Fibroblast of skin of abdomen (primary cell): ENCODE measurements at regions not wholly inside any gene's neighbourhood (a gene's known extent, or its start where the extent isn't known, plus 50 kb on each side); places are given as distances from the start of the nearest gene placed in this dataset.
A peak's percentile ranks its signal among the peaks of the same experiment; 100 is the strongest.
"Not testable (repeated sequence)": the region's sequence is repeated elsewhere in the genome, so short reads cannot be mapped to it uniquely, and the experiment has no call there.

Source experiments
- DNase-seq: peaks from one replicate; pipeline ENCODE4 v3.0.0-alpha.2; 2013

DNA sequence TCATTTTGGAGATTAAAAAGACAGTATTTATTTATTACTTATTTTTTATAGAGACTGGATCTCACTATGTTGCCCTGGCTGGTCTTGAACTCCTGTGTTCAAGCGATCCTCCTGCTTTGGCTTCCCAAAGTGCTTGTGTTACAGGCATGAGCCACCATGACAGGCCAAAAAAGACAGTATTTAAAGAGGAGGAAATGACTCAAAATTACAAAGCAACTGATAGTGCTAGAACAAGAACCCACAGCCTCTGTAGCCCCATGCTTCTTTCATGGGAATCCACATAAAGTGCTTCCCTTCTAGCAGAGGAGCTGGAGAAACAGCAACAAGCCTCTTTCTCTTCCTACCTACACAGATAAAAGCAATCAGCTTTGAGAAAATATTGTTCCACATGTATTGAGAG, 230.7 kb upstream of the PODXL start:
- no peak for DNase-seq

DNA sequence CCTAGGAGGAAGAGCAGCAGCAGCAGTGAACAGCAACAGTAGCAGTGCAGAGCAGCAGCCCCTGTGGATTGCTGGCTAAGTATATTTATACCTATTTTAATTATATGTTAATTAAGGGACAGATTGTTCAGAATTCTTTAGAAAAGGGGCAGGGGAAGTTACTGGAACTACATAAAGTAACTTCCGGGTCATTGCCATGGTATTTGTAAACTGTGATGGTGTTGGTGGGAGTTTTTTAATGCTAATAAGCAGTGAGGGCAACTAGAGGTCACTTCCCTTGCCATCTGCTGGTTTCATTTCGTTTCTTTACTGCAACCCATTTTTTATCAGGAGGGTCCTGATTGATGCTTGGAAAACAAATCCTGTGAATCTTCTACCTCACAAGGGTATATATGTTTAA, 229.8 kb upstream of the PODXL start:
- DNase-seq = no peak

DNA sequence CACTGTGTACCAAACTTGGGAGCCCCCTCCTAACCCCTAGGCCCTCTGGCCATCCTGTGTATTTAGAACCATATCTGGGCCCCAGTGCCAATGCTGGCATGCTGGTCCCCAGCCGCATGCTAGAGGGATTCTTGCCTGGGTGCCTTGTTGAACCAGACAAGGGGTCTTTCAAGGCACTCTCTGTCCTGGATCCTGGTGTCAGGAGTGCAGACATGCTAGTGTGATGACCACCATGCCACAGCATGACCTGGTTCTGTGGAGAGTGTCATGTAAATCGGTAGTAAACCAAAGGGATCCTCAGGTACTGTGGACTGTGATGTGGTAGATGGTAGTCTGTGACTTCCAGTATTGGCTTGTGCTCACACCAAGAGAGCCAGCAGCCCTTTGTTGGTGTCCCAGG, 222.2 kb upstream of the PODXL start:
- DNase-seq = no peak

DNA sequence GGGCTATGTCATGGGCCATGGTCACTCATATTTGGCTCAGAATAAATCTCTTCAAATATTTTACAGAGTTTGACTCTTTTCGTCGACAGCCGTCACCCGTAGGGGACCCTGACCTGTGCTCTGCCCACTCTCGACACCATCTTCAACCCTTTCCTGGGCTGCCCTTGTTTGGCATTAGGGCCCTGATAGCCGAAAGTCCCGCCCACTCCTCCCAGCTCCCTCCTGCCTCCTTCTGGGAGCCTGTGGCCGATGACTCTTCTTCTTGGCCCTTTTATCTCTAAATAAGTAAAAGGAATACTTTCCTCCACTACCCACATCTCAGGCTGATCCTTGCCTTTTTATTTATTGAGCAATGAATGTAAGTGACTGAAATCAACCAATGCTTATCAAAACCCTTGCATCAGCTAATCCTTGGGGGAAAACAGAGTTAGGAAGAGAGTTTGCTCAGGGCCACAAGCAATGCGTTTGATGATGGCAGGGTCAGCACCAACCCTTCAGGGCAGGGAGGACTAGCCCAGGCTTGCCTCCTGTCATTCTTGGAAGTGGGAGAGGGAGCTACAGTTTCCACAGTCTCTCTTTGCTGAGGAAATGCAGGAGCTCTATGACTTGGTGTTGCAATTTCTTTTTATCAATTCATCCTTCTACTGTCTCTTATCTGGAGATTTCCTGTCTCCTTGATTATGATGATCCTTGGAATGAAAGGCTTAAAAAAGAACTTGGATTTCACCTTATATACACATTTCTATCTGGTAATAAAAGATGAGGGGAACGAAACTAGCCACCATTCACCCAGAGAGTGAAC, 218.2 kb upstream of the PODXL start:
- no peak for DNase-seq

DNA sequence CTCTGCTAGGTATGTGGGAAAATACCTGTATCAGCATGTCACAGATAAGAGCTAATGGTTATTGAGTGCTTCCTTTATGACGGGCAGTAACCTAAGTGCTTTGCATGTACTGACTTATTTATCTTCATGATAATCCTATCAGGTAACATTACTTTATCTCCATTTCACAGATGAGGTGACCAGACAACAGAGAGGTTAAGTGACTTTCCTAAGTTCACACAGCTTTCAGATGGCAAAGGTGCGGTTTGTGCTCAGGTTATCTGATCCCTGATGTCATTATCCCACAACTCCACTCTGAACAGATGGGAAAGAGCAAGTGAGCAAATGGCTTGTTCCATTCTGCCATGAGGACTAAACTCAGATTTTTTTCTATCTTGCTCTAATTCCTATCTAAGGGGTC, 217.0 kb upstream of the PODXL start:
- DNase-seq = no peak

DNA sequence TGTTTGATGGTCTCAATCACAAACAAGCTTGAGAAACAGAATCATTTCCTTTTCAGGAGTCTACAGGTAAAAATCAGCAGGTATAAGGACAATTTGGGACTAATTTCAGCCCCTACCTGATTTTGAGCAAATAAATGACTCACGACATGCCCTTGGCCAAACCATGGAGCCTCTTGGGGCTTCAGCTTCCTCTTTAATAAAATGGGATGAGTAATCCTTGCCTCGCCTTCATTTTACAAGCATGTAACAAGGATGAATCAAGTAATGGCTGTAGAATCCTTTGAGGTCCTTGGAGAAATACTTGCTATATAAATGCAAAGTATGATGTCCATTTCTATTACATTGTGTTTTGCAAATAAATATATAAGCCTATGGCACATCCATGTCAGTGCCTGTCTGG, 212.8 kb upstream of the PODXL start:
- DNase-seq = no peak

DNA sequence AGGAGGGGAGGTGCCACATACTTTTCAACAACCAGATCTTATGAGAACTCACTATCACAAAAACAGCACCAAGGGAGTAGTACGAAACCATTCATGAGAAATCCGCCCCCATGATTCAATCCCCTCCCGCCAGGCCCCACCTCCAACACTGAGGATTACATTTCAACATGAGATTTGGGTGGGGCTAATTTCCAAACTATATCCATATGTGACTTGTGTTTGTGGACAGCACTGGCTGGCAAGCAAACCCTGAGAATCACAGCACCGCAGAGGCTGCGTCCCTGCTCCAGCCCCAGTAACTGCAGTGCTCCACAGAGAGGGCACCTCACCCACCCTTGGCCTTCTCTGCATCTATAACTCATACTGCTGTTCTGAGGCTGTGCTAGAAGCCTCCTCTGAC, 211.2 kb upstream of the PODXL start:
- no peak for DNase-seq

DNA sequence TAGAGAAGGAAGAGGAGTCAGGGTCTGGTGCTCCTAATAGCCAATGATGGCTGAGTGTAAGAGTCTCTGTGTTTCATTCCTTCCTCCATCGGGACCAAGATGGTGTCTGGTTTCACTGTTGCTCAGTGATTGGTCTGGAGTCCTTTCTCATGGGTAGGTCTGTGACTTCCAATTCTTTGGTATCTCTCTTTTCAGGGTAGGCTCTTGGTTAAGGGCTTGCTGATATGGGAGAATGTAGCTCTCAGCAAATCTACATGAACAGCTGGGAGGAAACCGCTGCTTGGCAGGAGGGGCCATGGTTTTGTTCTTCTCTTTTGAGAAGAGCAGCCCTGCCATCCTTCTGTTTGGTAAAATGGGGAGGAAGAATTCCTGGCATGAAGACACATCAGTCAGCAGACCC, 209.1 kb upstream of the PODXL start:
- DNase-seq = no peak

DNA sequence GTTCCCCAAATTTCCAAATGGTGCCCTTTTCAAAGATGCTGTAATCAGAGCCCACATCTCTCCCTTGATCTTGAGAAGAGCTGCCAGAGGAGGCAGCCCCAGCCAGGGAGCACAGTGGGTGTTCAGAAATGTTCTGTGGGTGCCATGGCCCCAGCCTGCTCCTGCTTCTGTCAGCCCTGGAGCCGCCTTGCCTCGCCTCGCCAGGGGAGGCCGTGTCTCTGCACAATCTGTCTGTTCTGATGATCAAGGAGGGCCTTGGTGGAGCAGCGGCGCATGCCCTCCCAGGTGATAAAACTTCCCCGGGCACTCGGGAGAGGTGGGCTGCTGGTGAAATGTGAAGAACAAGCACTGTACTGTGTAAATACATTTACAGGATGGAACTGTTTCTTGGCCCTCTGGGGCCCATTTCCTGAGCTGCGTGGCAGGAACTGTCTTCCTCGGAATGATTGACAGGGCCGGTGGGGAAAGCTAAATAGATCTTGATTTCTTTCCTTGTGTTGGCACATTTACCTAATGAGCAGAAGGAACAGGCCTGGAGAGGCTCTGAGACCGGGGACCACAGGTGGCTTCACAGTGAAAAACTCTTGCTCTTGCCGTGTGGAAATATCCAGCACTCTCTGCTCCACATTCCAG, 207.8 kb upstream of the PODXL start:
- DNase-seq = no peak

DNA sequence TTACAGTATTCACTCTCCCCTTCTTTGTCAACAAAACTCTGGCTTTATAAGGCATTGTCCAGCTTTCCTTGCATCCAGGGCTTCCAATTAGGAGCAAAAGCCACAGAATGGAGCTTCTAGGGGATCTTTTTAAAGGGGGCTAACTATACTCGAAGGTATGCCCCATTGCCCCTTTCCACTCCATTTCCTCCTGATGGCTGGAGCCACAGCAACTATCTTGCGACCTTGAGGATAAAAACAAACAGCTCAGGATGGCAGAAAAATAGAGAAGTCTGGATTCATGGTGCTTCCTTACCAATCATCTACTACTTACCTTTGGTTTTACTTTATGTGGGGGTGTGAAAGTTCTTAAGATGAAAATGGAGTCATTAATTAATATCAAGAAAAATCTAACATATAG, 206.3 kb upstream of the PODXL start:
- no peak for DNase-seq

DNA sequence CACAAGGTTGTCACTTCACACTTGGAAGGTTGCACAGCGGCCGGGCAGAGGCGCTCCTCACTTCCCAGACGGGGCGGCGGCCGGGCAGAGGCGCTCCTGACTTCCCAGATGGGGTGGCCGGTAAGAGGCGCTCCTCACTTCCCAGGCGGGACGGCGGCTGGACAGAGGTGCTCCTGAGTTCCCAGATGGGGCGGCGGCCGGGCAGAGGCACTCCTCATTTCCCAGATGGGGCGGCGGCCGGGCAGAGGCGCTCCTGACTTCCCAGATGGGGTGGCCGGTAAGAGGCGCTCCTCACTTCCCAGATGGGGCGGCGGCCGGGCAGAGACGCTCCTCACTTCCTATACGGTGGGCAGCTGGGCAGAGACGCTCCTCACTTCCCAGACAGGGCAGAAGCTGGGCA, 199.4 kb upstream of the PODXL start:
- not testable (repeated sequence) for DNase-seq

DNA sequence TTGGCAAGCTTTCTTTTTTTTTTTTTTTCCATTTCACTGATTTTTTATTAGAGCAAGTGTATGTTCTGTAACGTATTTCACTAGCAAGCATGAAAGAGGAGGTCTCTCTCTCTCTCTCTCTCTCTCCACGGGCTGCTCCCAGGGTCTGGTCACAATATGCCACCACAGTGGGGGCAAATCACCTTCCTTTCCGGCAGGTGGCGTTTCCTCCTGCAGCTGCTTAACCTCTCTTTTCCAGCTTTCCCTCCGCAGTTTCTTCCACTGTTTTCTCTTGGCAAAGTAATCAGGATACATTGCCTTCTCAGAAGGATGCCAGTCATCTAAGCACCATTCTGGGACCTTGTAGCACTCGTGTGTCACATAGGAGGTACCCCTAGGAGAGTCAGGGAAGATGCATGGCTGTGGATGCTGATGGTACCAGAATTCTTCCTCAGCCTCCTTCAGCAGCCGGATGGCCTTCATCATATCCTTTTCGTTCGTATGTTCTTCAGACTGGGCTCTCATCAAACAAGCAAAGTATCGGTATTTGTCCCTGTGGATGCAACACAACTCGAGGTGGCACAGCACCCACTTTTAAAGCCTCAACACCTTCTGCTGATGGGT, 197.3 kb upstream of the PODXL start:
- DNase-seq = no peak

DNA sequence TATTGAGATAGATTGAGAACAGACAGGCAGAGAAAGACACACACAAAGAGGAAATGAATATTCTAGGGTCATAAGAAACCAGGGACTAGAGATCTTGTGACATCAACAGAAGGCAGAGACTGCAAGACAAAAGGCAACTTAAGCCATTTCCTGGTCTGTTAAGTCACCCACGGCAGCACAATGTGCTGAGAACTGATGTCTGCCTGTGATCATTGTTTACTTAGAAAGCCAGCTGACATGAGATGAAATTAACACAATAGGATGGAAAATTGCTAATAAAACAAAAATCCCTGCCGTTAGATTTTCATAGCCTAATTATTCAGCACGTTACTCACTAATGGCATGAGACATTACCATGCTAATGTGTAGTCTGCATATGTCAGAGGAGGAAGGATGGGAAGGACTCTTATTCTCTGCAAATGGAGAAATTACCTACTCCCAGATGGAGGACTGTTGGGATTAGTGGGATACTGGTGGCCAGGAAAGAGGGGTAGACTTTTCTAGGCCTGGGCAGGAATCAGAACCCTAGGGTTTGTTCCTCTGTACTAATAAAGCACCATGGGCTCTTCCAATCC, 191.3 kb upstream of the PODXL start:
- DNase-seq = no peak

DNA sequence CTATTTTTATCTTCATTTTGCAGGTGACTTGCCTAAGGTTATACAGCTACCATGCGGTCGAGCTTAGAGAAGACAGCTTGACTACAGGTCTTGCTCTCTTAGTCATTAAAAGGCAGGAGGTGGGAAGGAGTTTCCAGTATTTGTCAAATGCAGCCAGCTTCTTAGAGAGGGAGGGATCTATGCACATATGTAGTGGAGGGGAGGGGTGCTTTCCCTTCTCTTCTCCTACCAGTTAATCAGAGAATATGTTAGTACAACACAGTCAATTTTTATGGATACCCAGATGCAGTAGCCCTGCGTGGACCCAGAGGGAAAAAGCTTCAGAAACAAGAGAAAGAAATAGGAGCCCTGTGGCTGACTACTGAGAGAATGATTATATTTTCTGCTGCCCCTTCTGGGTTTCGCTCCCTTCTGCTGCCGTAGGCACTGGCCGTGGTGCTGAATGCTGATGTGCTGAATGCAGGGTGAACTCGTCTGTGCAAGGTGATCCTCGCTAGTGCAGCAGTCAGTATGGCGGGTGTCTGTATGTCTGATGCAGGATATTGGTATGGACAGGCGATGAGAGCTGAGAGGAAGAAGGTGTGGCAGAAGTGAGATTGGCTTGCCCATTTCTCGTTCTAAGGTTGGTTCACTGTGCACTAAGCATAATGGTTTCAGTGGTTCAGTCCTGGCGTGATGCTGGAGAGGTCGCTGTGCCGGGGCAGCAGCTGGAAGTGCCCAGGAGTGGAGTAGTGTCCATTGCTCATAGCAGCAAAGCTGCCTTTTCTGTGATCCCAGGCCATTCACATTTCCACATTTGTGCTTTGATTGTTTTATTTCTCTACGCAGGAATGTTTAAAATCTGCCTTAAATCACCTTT, 189.2 kb upstream of the PODXL start:
- DNase-seq = peak; percentile 57

DNA sequence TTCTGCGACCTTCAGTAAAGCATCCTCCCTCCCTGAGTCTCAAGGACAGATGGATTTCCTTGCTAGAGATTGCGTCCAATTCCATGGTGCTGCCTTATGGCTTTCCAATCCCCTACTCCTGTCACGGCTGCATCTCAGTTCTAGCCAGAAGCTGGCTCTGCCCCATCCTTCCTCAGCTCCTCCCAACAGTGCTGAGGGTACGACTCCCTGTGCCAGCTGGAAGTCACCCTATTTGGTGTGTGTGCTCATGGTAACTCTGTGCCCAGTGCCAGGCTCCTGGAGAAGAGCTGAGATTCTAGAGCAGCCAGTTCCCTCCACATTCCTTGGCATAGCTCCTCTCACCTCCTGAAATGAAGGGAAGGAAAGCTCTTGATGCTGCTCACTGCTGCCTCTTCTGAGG, 185.0 kb upstream of the PODXL start:
- no peak for DNase-seq

DNA sequence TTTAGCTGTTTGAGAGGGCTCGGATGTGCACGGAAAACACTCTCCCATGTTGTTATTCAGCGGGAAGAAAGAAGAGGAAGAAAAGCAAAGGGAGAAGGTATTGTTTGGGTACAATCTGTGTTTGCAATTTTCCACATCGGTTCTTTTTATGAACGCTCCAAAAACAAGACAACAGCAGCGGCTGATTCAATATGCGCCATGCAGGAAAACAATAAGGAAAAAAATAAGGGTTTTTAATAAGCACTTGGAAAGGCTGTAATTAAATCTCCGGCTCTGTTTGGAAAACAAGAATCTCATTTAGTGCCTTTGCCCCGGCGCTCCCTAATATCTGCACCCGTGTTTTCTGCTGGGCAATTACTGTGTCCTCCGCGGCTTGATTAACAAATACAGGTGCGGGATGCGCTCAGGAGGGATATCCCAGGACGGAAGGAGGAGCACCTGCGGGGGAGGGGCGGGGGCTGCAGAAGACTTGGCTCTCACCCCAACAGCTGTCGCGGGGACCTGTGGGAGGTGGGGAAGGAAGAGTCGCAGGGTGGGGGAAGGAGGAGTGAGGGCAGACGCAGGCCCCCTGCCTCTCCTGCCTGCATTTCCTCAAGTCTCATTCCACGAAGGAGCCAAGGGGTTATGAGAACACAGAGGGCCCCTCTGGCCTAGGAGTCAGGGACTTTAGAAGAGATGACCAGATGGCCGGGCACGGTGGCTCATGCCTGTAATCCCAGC, 181.5 kb upstream of the PODXL start:
- DNase-seq = no peak

DNA sequence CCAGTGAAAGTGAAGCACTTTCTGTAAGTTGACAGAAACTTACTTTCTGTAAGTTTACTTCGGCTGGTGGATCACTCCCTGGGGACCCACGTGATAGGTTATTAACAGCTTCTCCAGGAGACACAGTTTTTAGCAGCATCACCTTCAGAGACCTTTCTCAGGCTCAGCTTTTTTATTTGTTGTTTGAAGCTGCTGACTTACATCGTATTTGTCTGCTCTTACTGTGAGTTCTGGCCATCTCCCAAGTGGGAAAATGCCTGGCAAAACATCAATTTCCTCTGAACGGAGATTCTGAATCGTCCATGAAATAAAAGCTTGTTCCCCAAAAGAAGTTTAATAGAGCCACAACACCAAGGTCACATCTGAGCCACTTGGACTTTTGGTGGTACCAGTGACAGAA, 178.7 kb upstream of the PODXL start:
- no peak for DNase-seq

DNA sequence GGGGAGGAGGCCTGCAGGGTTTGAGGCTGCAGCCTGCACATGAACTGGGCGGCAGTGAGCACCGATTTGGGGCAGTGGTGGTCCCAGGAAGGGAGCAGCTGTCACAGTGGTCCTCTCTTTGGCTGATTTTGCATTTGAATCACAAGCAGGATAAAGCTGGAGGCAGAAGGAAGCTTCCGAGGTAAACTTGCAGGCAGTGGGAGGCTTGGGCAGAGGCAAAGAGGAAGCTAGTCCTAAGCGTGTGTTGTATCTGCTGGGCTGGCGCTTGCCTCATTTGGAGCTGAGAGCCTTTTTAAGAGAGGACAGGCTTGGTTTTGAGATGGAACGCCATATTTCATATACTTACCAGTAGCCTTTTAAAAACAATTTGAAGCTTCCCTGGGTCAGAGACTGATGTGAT, 177.2 kb upstream of the PODXL start:
- DNase-seq = no peak

DNA sequence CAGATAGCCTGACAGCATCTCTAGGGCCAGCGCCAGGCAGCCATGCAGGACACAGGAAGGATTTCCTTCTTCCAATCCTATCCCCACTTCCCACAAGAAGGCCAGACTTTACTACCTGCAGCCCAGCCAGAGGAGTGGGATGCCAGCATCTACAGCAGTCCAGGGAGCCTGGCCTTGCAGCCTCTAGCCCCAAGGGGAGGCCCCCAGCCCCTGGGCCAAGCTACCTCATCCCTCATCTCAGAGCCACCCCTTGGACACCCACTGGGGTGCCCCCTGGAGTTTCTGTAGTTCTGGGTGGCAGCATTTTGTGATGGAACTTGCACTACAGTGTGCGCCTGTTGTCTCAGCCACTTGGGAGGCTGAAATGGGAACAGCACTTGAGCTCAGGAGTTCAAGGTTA, 170.8 kb upstream of the PODXL start:
- no peak for DNase-seq

DNA sequence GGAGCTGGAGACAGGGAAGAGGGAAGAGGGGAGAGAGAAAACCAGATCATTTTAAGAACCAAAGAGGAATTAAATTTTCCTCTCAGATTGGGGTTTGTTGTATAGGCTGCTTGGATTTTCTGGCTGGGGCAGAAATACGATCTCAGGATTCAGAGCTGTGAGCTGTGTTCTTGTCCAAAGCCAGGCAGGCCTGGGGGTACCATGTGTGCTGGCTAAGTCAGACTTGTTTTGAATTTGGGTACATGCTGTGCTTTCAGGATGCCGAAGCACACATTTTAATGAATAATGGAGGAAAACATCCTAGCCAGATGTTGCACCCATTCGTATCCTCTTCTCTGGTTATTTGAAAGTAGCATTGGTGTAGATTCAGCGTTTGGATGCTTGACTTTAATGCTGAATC, 170.3 kb upstream of the PODXL start:
- no peak for DNase-seq

DNA sequence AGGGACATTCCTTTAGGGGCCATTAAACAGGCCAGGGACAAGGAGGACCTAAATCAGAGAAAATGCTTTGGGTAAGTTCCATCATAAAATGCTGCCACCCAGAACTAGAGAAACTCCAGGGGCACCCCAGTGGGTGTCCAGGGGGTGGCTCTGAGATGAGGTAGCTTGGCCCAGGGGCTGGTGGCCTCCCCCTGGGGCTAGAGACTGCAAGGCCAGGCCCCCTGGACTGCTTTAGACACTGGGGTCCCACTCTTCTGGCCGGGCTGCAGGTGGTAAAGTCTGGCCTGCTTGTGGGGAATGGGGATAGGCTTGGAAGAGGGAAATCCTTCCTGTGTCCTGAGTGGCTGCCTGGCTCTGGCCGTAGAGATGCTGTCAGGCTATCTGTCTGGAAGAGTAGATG, 169.6 kb upstream of the PODXL start:
- no peak for DNase-seq

DNA sequence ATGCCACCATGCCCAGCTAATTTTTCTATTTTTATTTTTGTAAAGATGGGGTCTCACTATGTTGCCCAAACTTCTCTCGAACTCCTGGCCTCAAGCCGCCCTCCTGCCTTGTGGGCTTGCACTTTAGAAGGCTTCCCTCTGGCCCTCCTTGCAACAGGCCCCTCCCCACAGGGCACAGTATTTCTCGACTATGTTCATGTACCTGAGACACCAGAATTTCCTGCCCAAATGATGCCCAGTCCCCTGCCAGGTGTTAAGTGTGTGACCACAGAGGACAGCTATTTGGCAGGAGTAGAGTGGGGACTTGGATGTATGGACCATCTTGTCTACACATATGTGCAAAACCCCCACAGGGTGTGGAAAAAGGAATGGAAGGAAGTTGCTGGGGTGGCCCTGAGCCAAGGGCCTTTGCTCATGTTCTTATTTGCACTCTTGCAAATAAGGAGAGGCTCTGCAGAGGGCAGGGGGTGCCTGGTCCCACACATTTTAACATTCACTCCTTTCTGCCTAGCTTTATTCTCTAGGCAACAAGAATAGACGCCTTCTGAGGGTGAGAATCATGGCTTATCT, 168.4 kb upstream of the PODXL start:
- DNase-seq = no peak
